CD14-positive monocyte (primary cell): ENCODE measurements at regions not wholly inside any gene's neighbourhood (a gene's known extent, or its start where the extent isn't known, plus 50 kb on each side); places are given as distances from the start of the nearest gene placed in this dataset.

Experiments used
- DNase-seq, 3 donors: peaks; one replicate each; pipeline ENCODE4 v3.0.0-alpha.2; 2011 to 2022
- H2AFZ ChIP-seq: 2 replicates; pipeline ENCODE4 v1.6.0; 2012; ENCODE audit warnings: mild to moderate bottlenecking, low read depth, low read length, inconsistent platforms; ENCODE audit not compliant: insufficient read depth, poor library complexity, severe bottlenecking
- H3K27ac ChIP-seq, 2 donors: 1 replicate in 1 of 2; 2 replicates in 1 of 2; pipeline ENCODE4 v1.5.1; 2012 to 2013; ENCODE audit warnings: low read length in 2 of 2, control low read depth in 1 of 2, inconsistent platforms in 1 of 2, low read depth in 1 of 2, mild to moderate bottlenecking in 1 of 2
- H3K27me3 ChIP-seq, 2 donors: one replicate each; pipeline versions ENCODE4 v1.6.0 to v1.6.1; 2011 to 2013; ENCODE audit warnings: low read length in 2 of 2; ENCODE audit not compliant: control insufficient read depth in 2 of 2, insufficient read depth in 2 of 2
- H3K36me3 ChIP-seq, 2 donors: replicated peaks in 1 of 2; 1 replicate in 1 of 2; 2 replicates in 1 of 2; pipeline versions ENCODE4 v1.5.1 to v1.6.1; 2012 to 2013; ENCODE audit warnings: low read length in 2 of 2, control low read depth in 1 of 2, inconsistent platforms in 1 of 2, mild to moderate bottlenecking in 1 of 2; ENCODE audit not compliant: insufficient read depth in 2 of 2, control insufficient read depth in 1 of 2
- H3K4me1 ChIP-seq, 2 donors: 1 replicate in 1 of 2; 2 replicates in 1 of 2; pipeline versions ENCODE4 v1.5.1 to v1.6.1; 2012 to 2013; ENCODE audit warnings: low read length in 2 of 2, control low read depth in 1 of 2, inconsistent platforms in 1 of 2, mild to moderate bottlenecking in 1 of 2, moderate library complexity in 1 of 2; ENCODE audit not compliant: insufficient read depth in 2 of 2, control insufficient read depth in 1 of 2
- H3K4me2 ChIP-seq: replicated peaks from 2 replicates; pipeline ENCODE3; 2012; ENCODE audit warnings: low read length, moderate library complexity, mild to moderate bottlenecking; ENCODE audit not compliant: poor library complexity, severe bottlenecking; ENCODE audit errors: extremely low read depth
- H3K4me3 ChIP-seq, 3 experiments: fragments of 200-600 bp in 1 of 3; sonication (generic) in 1 of 3; replicated peaks in 1 of 3; 1 replicate in 2 of 3; 2 replicates in 1 of 3; pipeline ENCODE4 v1.5.1; 2011 to 2013; ENCODE audit warnings: low read length in 3 of 3, mild to moderate bottlenecking in 3 of 3, control low read depth in 2 of 3, low read depth in 2 of 3, inconsistent platforms in 1 of 3, moderate library complexity in 1 of 3
- H3K79me2 ChIP-seq: 2 replicates; pipeline ENCODE4 v1.6.0; 2012; ENCODE audit warnings: mild to moderate bottlenecking, control low read depth, inconsistent platforms, low read length, moderate library complexity; ENCODE audit not compliant: insufficient read depth
- H3K9ac ChIP-seq: 2 replicates; pipeline ENCODE4 v1.6.0; 2017; ENCODE audit warnings: low read length, mild to moderate bottlenecking; ENCODE audit not compliant: insufficient read depth, poor library complexity, severe bottlenecking
- H3K9me3 ChIP-seq, 2 donors: replicated peaks in 1 of 2; 1 replicate in 1 of 2; 2 replicates in 1 of 2; pipeline versions ENCODE4 v1.5.1 to v1.6.1; 2012 to 2013; ENCODE audit warnings: low read length in 2 of 2, control low read depth in 1 of 2; ENCODE audit not compliant: control insufficient read depth in 1 of 2, insufficient read depth in 1 of 2
- H4K20me1 ChIP-seq: 2 replicates; pipeline ENCODE4 v1.6.0; 2012; ENCODE audit warnings: mild to moderate bottlenecking, low read length, control low read depth, moderate library complexity; ENCODE audit not compliant: insufficient read depth
- H3K27ac Mint-ChIP-seq, 7 donors: one replicate each; pipeline ENCODE4 v1.8.0; 2020; ENCODE audit warnings: mild to moderate bottlenecking in 7 of 7, mixed read lengths in 7 of 7, moderate library complexity in 6 of 7, inconsistent platforms in 2 of 7
- H3K27me3 Mint-ChIP-seq, 3 donors: one replicate each; pipeline ENCODE4 v1.8.0; 2021 to 2022; ENCODE audit warnings: low read depth in 3 of 3, mild to moderate bottlenecking in 3 of 3, mixed read lengths in 3 of 3, moderate library complexity in 3 of 3, inconsistent platforms in 1 of 3
- H3K36me3 Mint-ChIP-seq, 2 donors: one replicate each; pipeline ENCODE4 v1.8.0; 2020; ENCODE audit warnings: mixed read lengths in 2 of 2, inconsistent platforms in 1 of 2, mild to moderate bottlenecking in 1 of 2
- H3K4me1 Mint-ChIP-seq: one replicate; pipeline ENCODE4 v1.8.0; 2020; ENCODE audit warnings: mild to moderate bottlenecking, mixed read lengths
- H3K4me3 Mint-ChIP-seq, 2 donors: one replicate each; pipeline ENCODE4 v1.8.0; 2020; ENCODE audit warnings: mild to moderate bottlenecking in 2 of 2, mixed read lengths in 2 of 2, moderate library complexity in 1 of 2
- H3K9me3 Mint-ChIP-seq, 7 donors: one replicate each; pipeline ENCODE4 v1.8.0; 2020 to 2022; ENCODE audit warnings: mixed read lengths in 7 of 7, mild to moderate bottlenecking in 6 of 7, moderate library complexity in 6 of 7, inconsistent platforms in 2 of 7
- WGBS: methylation state at CpG from one replicate; pipeline ENCODE4 v1.1.5; 2013; ENCODE audit warnings: missing lambda C conversion rate; ENCODE audit not compliant: insufficient coverage; 5-methylcytosine and 5-hydroxymethylcytosine counted together
- intact Hi-C, 2 donors: fragments of 100-400 bp; cut with micrococcal nuclease; formaldehyde crosslinking; loops; one replicate each; pipeline versions ENCODE4 v1.15.0 to v1.15.1; 2023
- TF ChIP-seq, protein P1 (sequence below): fragments of 200-600 bp; IDR thresholded peaks from one replicate; pipeline ENCODE4 v1.8.0; 2022; ENCODE audit warnings: antibody characterized with exemption, mild to moderate bottlenecking

DNA sequence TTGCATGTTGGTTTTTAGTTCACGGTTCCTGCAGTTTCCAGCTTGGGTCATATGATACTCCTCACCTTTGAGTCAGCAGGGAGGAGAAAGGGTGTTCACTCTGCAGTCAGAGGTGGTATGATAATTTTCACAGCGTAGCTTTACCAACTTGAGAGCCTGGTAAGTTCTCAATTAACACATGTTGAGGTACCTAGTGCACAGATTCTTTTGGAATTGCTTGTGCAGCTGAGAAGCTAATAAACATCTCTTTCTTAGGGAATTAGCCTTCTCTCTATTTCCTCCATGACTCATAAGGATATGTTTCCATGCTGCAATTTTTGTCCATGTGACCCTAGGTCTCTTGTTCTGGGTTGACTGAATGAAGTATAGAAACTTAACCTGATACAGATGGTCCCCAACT is 166.6 kb downstream of the KIF20B start:
- TF ChIP-seq, protein P1, sequence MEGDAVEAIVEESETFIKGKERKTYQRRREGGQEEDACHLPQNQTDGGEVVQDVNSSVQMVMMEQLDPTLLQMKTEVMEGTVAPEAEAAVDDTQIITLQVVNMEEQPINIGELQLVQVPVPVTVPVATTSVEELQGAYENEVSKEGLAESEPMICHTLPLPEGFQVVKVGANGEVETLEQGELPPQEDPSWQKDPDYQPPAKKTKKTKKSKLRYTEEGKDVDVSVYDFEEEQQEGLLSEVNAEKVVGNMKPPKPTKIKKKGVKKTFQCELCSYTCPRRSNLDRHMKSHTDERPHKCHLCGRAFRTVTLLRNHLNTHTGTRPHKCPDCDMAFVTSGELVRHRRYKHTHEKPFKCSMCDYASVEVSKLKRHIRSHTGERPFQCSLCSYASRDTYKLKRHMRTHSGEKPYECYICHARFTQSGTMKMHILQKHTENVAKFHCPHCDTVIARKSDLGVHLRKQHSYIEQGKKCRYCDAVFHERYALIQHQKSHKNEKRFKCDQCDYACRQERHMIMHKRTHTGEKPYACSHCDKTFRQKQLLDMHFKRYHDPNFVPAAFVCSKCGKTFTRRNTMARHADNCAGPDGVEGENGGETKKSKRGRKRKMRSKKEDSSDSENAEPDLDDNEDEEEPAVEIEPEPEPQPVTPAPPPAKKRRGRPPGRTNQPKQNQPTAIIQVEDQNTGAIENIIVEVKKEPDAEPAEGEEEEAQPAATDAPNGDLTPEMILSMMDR = no peak
- 83% methylated on average over 1 of the region's 2 CpGs for WGBS
- Mint-ChIP-seq H3K36me3 (no peaks in the 10 kb centered on the region), H3K4me1 (no peaks in the 10 kb centered on the region), H3K27me3 (peaks cover 0 to 2% (median 0%) of the 10 kb centered on the region in 3 donors), H3K27ac (no peak overlapping the region), H3K9me3 (peaks cover 0 to 2% (median 0%) of the 10 kb centered on the region in 7 donors), H3K4me3 (no peak overlapping the region)
- no peak overlapping the region for H3K9ac ChIP-seq
- H2AFZ ChIP-seq = no peak overlapping the region
- H3K4me1 ChIP-seq = no peaks in the 10 kb centered on the region
- no peak overlapping the region for H3K4me3 ChIP-seq
- H3K36me3 ChIP-seq = no peaks in the 10 kb centered on the region
- H3K79me2 ChIP-seq = no peaks in the 10 kb centered on the region
- H3K27ac ChIP-seq = no peak overlapping the region
- DNase-seq = no peak
- no peak overlapping the region for H3K4me2 ChIP-seq
- intact Hi-C loops = no loop called here
- no peaks in the 10 kb centered on the region for H3K9me3 ChIP-seq
- H3K27me3 ChIP-seq = no peaks in the 10 kb centered on the region
- H4K20me1 ChIP-seq = no peaks in the 10 kb centered on the region

DNA sequence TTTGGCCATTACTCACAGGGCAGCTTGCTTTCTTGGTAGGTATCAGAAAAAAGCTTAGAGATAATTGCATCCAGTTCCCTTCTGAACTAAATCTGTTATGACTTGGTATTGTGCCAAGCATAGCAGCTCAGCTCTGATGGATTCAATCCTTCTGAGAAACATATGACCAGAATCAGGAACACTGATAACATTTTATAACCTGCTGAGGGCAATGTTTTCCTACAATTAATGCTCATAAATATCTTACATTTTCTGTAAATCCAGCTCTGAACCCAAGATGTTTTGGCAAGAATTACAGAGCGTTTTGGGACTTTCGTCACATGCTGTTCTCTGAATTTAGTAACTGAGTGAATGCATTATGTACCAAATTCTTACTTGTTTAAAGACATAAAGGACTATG is 167.8 kb downstream of the KIF20B start:
- no peaks in the 10 kb centered on the region for H3K79me2 ChIP-seq
- Mint-ChIP-seq H3K9me3 (peaks cover 2 to 6% (median 4%) of the 10 kb centered on the region in 7 donors), H3K27me3 (peaks cover 0 to 2% (median 0%) of the 10 kb centered on the region in 3 donors), H3K27ac (no peak overlapping the region), H3K36me3 (no peaks in the 10 kb centered on the region), H3K4me1 (no peaks in the 10 kb centered on the region), H3K4me3 (no peak overlapping the region)
- 90% methylated on average over 2 of the region's 2 CpGs for WGBS
- DNase-seq = no peak
- H3K9ac ChIP-seq = no peak overlapping the region
- no peaks in the 10 kb centered on the region for H3K27me3 ChIP-seq
- intact Hi-C loops = no loop called here
- no peak overlapping the region for H3K4me3 ChIP-seq
- TF ChIP-seq, protein P1 = no peak
- no peak overlapping the region for H3K27ac ChIP-seq
- H2AFZ ChIP-seq = no peak overlapping the region
- H3K4me1 ChIP-seq = no peaks in the 10 kb centered on the region
- H3K36me3 ChIP-seq = no peaks in the 10 kb centered on the region
- peaks cover 0 to 5% of the 10 kb centered on the region in 2 donors for H3K9me3 ChIP-seq
- no peak overlapping the region for H3K4me2 ChIP-seq
- H4K20me1 ChIP-seq = no peaks in the 10 kb centered on the region
